Fibroblast of lung (primary cell): ENCODE measurements at regions not wholly inside any gene's neighbourhood (a gene's known extent, or its start where the extent isn't known, plus 50 kb on each side); places are given as distances from the start of the nearest gene placed in this dataset.

Source experiments
- DNase-seq, 2 donors: peaks; one replicate each; pipeline versions ENCODE4 v3.0.0 to v3.0.0-alpha.2; 2010; ENCODE audit warnings: low read depth in 2 of 2
- H2AFZ ChIP-seq: 2 replicates; pipeline ENCODE4 v1.5.1; 2012; ENCODE audit warnings: low read length, control low read depth, inconsistent platforms
- H3K27ac ChIP-seq: 2 replicates; pipeline ENCODE4 v1.5.1; 2011; ENCODE audit warnings: low read length, control low read depth; ENCODE audit not compliant: insufficient read depth
- H3K27me3 ChIP-seq: 2 replicates; pipeline ENCODE4 v1.5.1; 2011; ENCODE audit warnings: mild to moderate bottlenecking, low read length; ENCODE audit not compliant: control insufficient read depth, insufficient read depth
- H3K36me3 ChIP-seq: 2 replicates; pipeline ENCODE4 v1.5.1; 2011; ENCODE audit warnings: low read length; ENCODE audit not compliant: control insufficient read depth, insufficient read depth
- H3K4me1 ChIP-seq: 2 replicates; pipeline ENCODE4 v1.5.1; 2011; ENCODE audit warnings: low read length; ENCODE audit not compliant: control insufficient read depth, insufficient read depth; ENCODE audit errors: extremely low read depth
- H3K4me2 ChIP-seq: 2 replicates; pipeline ENCODE4 v1.5.1; 2011; ENCODE audit warnings: low read length, control low read depth; ENCODE audit not compliant: insufficient read depth; ENCODE audit errors: extremely low read depth
- H3K4me3 ChIP-seq, 4 experiments: fragments of 200-600 bp in 1 of 4; sonication (generic) in 1 of 4; replicated peaks in 1 of 4; 2 replicates each; pipeline ENCODE4 v1.5.1; 2011 to 2016; ENCODE audit warnings: low read length in 4 of 4, low read depth in 3 of 4, mild to moderate bottlenecking in 3 of 4, control low read depth in 2 of 4, inconsistent platforms in 1 of 4, mixed read lengths in 1 of 4; ENCODE audit not compliant: insufficient read depth in 1 of 4; ENCODE audit errors: control extremely low read depth in 1 of 4
- H3K79me2 ChIP-seq: 2 replicates; pipeline ENCODE4 v1.5.1; 2012; ENCODE audit warnings: mild to moderate bottlenecking, low read length, inconsistent platforms; ENCODE audit not compliant: control insufficient read depth, insufficient read depth
- H3K9ac ChIP-seq: 2 replicates; pipeline ENCODE4 v1.5.1; 2011; ENCODE audit warnings: mild to moderate bottlenecking, low read length, control low read depth; ENCODE audit not compliant: insufficient read depth
- H3K9me3 ChIP-seq: 2 replicates; pipeline ENCODE4 v1.5.1; 2012; ENCODE audit warnings: low read depth, low read length; ENCODE audit not compliant: control insufficient read depth, insufficient read depth
- H4K20me1 ChIP-seq: 2 replicates; pipeline ENCODE4 v1.5.1; 2011; ENCODE audit warnings: low read length; ENCODE audit not compliant: control insufficient read depth, insufficient read depth; ENCODE audit errors: extremely low read depth
- CTCF ChIP-seq, 2 donors: IDR thresholded peaks in 1 of 2; conservative IDR thresholded peaks in 1 of 2; 1 replicate in 1 of 2; 2 replicates in 1 of 2; pipeline ENCODE4 v1.5.1; 2011 to 2012; ENCODE audit warnings: low read length in 2 of 2, control low read depth in 1 of 2, inconsistent platforms in 1 of 2, low read depth in 1 of 2, mild to moderate bottlenecking in 1 of 2
- EZH2 ChIP-seq: IDR thresholded peaks from 2 replicates; pipeline ENCODE4 v1.5.1; 2012; ENCODE audit warnings: low read length, control low read depth, mild to moderate bottlenecking; ENCODE audit errors: missing control alignments

- no peaks in the 10 kb centered on the region for H3K79me2 ChIP-seq
- no peak overlapping the region for H2AFZ ChIP-seq
- no peak overlapping the region for H3K9ac ChIP-seq
- H3K4me2 ChIP-seq: no peak overlapping the region
- H3K4me1 ChIP-seq: peaks cover 2% of the 10 kb centered on the region
- no peaks in the 10 kb centered on the region for H3K36me3 ChIP-seq
- H3K27me3 ChIP-seq: no peaks in the 10 kb centered on the region
- H4K20me1 ChIP-seq: no peaks in the 10 kb centered on the region
- no peaks in the 10 kb centered on the region for H3K9me3 ChIP-seq
- DNase-seq: no peak
- TF ChIP-seq CTCF (conservative IDR thresholded peaks at IDR 0.05 in 1 of 2, IDR thresholded peaks at IDR 0.05 in 1 of 2; ENCODE audit: low read depth in 1 of 2, low read length in 2 of 2): no peak
- TF ChIP-seq EZH2: no peak
- no peak overlapping the region for H3K4me3 ChIP-seq
- no peak overlapping the region for H3K27ac ChIP-seq
Observed at GRCh38 chr10:59090817-59091622, 85.4 kb upstream of the PHYHIPL start.

- Histone ChIP-seq H3K79me2 (no peaks in the 10 kb centered on the region), H3K9me3 (no peaks in the 10 kb centered on the region), H3K36me3 (no peaks in the 10 kb centered on the region), H3K4me2 (no peak overlapping the region), H3K4me3 (no peak overlapping the region), H3K27me3 (no peaks in the 10 kb centered on the region), H3K9ac (no peak overlapping the region), H2AFZ (no peak overlapping the region), H3K27ac (no peak overlapping the region), H3K4me1 (no peaks in the 10 kb centered on the region), H4K20me1 (no peaks in the 10 kb centered on the region)
- no peak for TF ChIP-seq EZH2
- TF ChIP-seq CTCF (conservative IDR thresholded peaks at IDR 0.05 in 1 of 2, IDR thresholded peaks at IDR 0.05 in 1 of 2; ENCODE audit: low read depth in 1 of 2, low read length in 2 of 2): no peak
- peak in 1 of 2 donors; percentile 43 for DNase-seq
Observed at GRCh38 chr10:59093461-59093860, 83.0 kb upstream of the PHYHIPL start.

GRCh38 chr10:59096631-59097030 lies 79.8 kb upstream of the PHYHIPL start:
- Histone ChIP-seq H2AFZ (no peak overlapping the region), H4K20me1 (no peaks in the 10 kb centered on the region), H3K27me3 (no peaks in the 10 kb centered on the region), H3K4me1 (peaks cover 2% of the 10 kb centered on the region), H3K9me3 (no peaks in the 10 kb centered on the region), H3K79me2 (no peaks in the 10 kb centered on the region), H3K27ac (no peak overlapping the region), H3K4me3 (no peak overlapping the region), H3K9ac (no peak overlapping the region), H3K4me2 (no peak overlapping the region), H3K36me3 (no peaks in the 10 kb centered on the region)
- DNase-seq: no peak
- TF ChIP-seq EZH2: no peak
- no peak for TF ChIP-seq CTCF (conservative IDR thresholded peaks at IDR 0.05 in 1 of 2, IDR thresholded peaks at IDR 0.05 in 1 of 2; ENCODE audit: low read depth in 1 of 2, low read length in 2 of 2)
